ENCODE measurements at regions not wholly inside any gene's neighbourhood (a gene's known extent, or its start where the extent isn't known, plus 50 kb on each side); places are given as distances from the start of the nearest gene placed in this dataset.

DNA sequence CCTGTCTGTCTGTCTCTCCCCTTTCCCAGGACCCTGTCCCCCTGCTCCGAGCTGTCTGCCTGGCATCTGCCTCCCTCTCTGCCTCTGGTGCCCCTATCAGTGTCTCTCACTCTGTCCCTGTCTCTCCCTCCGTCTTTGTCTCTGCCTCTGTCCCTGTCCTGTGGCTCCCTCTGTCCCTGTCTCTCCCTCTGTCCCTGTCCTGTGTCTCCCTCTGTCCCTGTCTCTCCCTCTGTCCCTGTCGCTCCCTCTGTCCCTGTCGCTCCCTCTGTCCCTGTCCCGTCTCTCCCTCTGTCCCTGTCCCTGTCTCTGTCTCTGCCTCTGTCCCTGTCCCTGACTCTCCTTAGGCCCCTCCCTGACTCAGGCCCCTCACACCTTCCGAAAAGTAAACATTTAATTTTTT is 75.0 kb upstream of the PAX2 start:
- Histone ChIP-seq H3K4me1 (ENCODE audit: control insufficient read depth, insufficient read depth, low read length) (no peaks in the 10 kb centered on the region), H3K9ac (ENCODE audit: low read depth, low read length) (no peak overlapping the region), H3K27me3 (ENCODE audit: control insufficient read depth, insufficient read depth, low read length) (peaks cover 71% of the 10 kb centered on the region), H3K4me2 (ENCODE audit: low read length) (no peak overlapping the region), H3K9me3 (replicated peaks; ENCODE audit: low read length) (no peaks in the 10 kb centered on the region), H3K36me3 (ENCODE audit: insufficient read depth, low read length) (no peaks in the 10 kb centered on the region), H3K4me3 (ENCODE audit: low read length) (no peak overlapping the region)

DNA sequence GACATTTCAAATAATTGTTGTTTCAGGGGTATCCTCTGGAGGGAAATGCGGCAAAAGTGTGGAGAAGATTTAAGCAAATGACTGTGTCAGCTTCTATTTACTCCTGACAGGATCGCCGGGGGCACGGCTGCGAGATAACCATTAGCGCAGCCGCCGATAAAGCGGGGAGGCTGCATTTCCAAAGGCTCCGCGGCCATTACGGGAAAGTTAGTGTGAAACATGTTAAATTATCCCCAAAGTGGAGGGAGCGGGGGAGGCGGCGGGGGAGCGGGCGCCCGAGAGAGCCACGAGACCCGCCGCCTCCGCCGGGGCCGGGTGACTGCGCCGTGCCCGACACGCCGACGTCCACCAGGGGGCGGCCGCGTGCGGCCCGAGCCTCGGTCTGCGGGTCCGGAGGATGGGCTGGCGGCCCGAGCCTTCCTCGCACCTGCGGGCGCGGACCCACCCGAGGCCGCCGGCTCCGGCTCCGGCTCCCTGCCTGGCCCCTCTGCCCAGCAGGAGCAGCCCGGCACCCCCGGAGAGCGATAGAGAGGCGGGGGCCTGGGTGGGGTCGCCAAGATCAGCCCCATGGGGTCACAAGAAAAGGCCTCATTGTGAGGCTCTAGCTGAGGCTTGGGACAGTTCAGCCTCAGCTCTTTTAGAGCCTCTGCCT is 74.4 kb upstream of the PAX2 start:
- Histone ChIP-seq H3K36me3 (ENCODE audit: insufficient read depth, low read length) (no peaks in the 10 kb centered on the region), H3K27me3 (ENCODE audit: control insufficient read depth, insufficient read depth, low read length) (peaks cover 74% of the 10 kb centered on the region), H3K4me3 (ENCODE audit: low read length) (no peak overlapping the region)

DNA sequence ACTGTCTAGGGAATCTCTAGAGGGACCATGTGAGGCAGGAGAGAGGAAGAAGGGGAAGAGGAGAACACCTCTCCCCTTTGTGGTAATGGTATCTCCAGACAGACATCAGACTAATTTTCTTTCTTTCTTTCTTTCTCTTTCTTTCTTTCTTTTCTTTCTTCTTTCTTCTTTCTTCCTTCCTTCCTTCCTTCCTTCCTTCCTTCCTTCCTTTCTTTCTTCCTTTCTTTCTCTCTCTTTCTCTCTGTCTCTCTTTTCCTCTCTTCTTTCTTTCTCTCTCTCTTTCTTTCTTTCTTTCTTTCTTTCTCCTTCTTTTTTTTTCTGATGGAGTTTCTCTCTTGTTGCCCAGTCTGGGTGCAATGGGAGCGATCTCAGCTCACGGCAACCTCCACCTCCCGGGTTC is 73.2 kb upstream of the PAX2 start:
- peaks cover 74% of the 10 kb centered on the region for H3K27me3 ChIP-seq (ENCODE audit: control insufficient read depth, insufficient read depth, low read length)
- H3K9ac ChIP-seq (ENCODE audit: low read depth, low read length), result no peak overlapping the region
- H3K4me2 ChIP-seq (ENCODE audit: low read length), result no peak overlapping the region
- H3K36me3 ChIP-seq (ENCODE audit: insufficient read depth, low read length), result no peaks in the 10 kb centered on the region
- H3K9me3 ChIP-seq (replicated peaks; ENCODE audit: low read length), result no peaks in the 10 kb centered on the region
- H3K4me3 ChIP-seq (ENCODE audit: low read length), result no peak overlapping the region
- no peaks in the 10 kb centered on the region for H3K4me1 ChIP-seq (ENCODE audit: control insufficient read depth, insufficient read depth, low read length)

More for the DNA sequence above, 74.4 kb upstream of the PAX2 start:
- H3K4me2 ChIP-seq (ENCODE audit: low read length), result peak overlapping the region; percentile 47
- no peaks in the 10 kb centered on the region for H3K9me3 ChIP-seq (replicated peaks; ENCODE audit: low read length)
- H3K4me1 ChIP-seq (ENCODE audit: control insufficient read depth, insufficient read depth, low read length), result no peaks in the 10 kb centered on the region
- no peak overlapping the region for H3K9ac ChIP-seq (ENCODE audit: low read depth, low read length)

DNA sequence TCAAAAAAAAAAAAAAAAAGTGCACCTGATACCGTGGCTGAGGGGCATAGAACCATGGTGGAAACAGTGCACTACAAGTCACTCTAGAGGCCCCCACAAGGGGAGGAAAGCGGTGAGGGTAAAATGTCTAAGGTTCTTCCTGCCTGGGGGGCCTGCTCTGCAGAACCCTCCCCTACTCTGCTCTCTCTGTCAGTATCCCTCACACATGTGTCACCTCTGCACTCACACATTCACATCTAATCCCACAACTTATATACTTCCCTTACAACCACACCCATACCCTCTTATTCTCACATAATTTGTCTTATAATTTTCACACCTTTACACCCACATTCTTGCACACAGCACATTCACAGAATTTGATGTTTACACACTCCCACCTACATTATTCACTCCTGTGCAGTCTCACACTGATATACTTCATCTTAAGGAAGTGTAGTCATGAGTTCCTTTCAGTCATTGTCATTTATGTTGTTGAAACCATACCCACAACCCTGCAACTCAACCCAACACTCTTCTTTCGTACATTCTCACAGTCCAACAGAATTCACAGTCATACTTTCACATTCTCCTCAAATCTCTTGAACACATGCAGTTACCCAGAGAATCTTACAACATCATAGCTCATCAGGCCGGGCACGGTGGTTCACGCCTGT is 68.0 kb upstream of the PAX2 start:
- no peaks in the 10 kb centered on the region for H3K9me3 ChIP-seq (replicated peaks; ENCODE audit: low read length)

DNA sequence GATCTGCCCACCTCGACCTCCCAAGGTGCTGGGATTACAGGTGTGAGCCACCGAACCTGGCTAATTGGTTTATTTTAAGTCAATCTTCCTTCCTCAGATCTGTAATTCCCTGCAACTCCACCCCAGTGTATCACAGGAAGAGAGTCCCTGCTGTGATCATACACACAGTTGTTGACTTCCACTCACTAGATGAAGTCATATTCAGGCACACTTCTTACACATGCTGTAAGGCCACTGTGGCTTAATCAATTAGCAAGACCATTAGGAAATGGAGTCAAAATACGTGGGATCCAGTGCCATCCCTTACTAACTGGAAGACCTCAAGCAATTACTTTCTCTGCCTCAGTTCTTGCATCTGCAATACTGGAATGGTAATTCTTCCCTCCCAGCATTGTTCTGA is 66.1 kb upstream of the PAX2 start:
- Histone ChIP-seq H3K9me3 (replicated peaks; ENCODE audit: low read length) (no peaks in the 10 kb centered on the region), H3K27me3 (ENCODE audit: control insufficient read depth, insufficient read depth, low read length) (peaks cover 57% of the 10 kb centered on the region), H3K4me1 (ENCODE audit: control insufficient read depth, insufficient read depth, low read length) (no peaks in the 10 kb centered on the region), H3K4me2 (ENCODE audit: low read length) (no peak overlapping the region), H3K4me3 (ENCODE audit: low read length) (no peak overlapping the region), H3K9ac (ENCODE audit: low read depth, low read length) (no peak overlapping the region), H3K36me3 (ENCODE audit: insufficient read depth, low read length) (no peaks in the 10 kb centered on the region)

More for the DNA sequence above, 68.0 kb upstream of the PAX2 start:
- H3K4me1 ChIP-seq (ENCODE audit: control insufficient read depth, insufficient read depth, low read length), result no peaks in the 10 kb centered on the region
- H3K4me2 ChIP-seq (ENCODE audit: low read length), result no peak overlapping the region
- H3K9ac ChIP-seq (ENCODE audit: low read depth, low read length), result no peak overlapping the region
- no peaks in the 10 kb centered on the region for H3K36me3 ChIP-seq (ENCODE audit: insufficient read depth, low read length)
- H3K4me3 ChIP-seq (ENCODE audit: low read length), result no peak overlapping the region
- peaks cover 58% of the 10 kb centered on the region for H3K27me3 ChIP-seq (ENCODE audit: control insufficient read depth, insufficient read depth, low read length)

DNA sequence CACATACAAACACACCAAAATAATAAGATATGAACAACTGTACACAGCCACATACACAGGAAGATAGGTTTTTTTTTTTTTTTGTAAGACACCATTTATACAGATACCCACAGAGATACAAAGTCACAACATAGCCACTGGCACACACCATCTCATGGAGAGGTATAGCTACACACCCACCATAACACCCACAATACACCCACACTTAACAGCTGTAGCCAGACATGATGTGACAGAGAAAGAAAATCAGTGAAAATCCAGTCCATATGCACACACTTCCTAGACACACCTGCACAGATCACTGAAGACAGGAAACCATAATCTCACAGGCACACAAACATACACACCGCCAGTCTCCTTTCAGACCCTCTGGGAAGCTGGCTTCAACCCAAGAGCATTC is 62.4 kb upstream of the PAX2 start:
- Histone ChIP-seq H3K4me1 (ENCODE audit: control insufficient read depth, insufficient read depth, low read length) (no peaks in the 10 kb centered on the region), H3K4me2 (ENCODE audit: low read length) (no peak overlapping the region), H3K4me3 (ENCODE audit: low read length) (no peak overlapping the region), H3K27me3 (ENCODE audit: control insufficient read depth, insufficient read depth, low read length) (peaks cover 80% of the 10 kb centered on the region), H3K36me3 (ENCODE audit: insufficient read depth, low read length) (no peaks in the 10 kb centered on the region), H3K9me3 (replicated peaks; ENCODE audit: low read length) (no peaks in the 10 kb centered on the region), H3K9ac (ENCODE audit: low read depth, low read length) (no peak overlapping the region)

DNA sequence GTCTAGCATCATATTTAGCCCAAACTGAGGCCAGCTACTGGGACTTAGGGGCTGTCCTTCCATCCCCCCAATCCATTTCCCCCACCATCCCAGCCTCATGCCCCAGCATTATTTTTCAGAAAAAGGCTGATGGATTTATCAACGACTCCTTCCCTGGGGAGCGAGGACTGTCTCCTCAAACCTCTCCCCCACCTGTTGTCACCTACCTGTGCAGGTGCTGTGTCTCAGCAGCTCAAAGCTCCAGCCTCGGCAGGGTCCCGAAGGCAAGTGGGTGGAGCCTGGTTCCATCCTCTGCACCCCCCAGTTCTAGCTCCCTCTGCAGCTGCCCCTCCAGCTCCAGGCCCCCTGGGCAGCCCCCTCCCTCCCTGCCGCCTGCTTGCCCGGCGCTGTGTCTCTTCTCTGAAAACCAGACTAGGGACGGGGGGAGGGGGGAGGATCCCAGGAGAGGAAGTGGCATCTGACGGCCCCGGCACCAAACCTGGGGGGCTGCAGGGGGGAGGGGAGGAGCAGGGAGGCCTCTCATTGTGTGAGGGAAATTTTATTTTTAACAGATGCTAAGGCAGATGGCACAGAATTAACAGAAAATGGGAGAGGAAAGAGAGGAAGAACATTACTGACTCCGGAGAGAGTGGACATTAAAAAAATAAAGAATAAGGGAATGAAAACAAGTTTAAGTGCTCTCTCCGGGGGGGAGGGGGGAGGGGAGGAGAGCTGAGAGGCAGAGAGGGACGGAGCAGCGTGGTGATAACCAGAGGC is 61.7 kb upstream of the PAX2 start:
- no peak overlapping the region for H3K9ac ChIP-seq (ENCODE audit: low read depth, low read length)
- H3K9me3 ChIP-seq (replicated peaks; ENCODE audit: low read length), result no peaks in the 10 kb centered on the region
- H3K4me1 ChIP-seq (ENCODE audit: control insufficient read depth, insufficient read depth, low read length), result no peaks in the 10 kb centered on the region
- no peak overlapping the region for H3K4me3 ChIP-seq (ENCODE audit: low read length)
- H3K36me3 ChIP-seq (ENCODE audit: insufficient read depth, low read length), result no peaks in the 10 kb centered on the region
- no peak overlapping the region for H3K4me2 ChIP-seq (ENCODE audit: low read length)
- peaks cover 81% of the 10 kb centered on the region for H3K27me3 ChIP-seq (ENCODE audit: control insufficient read depth, insufficient read depth, low read length)

DNA sequence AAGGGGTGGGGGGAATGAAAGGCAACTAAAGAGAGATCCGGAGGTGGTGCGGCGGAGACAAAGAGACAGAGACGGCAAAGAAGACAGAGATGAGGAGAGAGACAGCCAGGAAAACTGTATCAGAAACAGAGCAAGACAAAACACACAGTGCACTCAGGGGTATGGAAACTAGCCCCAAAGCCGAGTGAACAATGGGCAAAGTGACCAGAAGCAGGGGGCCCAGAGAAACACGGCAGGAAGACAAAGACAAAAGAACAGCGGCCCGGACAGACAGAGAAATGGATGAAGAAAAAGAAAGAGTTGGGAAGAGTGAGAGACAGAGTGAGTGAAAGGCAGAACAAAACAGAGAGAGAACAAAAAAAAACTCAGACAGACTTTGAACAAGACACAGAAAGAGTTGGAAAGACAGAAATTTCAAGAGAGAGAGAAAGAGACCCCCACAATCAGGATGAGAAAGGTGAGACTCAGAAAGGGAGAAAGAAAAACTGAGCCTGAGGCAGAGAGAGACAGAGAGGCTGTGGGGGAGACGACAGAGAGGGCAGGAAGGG is 60.6 kb upstream of the PAX2 start:
- H3K4me2 ChIP-seq (ENCODE audit: low read length), result no peak overlapping the region
- H3K4me1 ChIP-seq (ENCODE audit: control insufficient read depth, insufficient read depth, low read length), result no peaks in the 10 kb centered on the region
- no peaks in the 10 kb centered on the region for H3K36me3 ChIP-seq (ENCODE audit: insufficient read depth, low read length)
- H3K27me3 ChIP-seq (ENCODE audit: control insufficient read depth, insufficient read depth, low read length), result peaks cover 87% of the 10 kb centered on the region
- H3K9ac ChIP-seq (ENCODE audit: low read depth, low read length), result no peak overlapping the region
- no peak overlapping the region for H3K4me3 ChIP-seq (ENCODE audit: low read length)
- H3K9me3 ChIP-seq (replicated peaks; ENCODE audit: low read length), result no peaks in the 10 kb centered on the region

DNA sequence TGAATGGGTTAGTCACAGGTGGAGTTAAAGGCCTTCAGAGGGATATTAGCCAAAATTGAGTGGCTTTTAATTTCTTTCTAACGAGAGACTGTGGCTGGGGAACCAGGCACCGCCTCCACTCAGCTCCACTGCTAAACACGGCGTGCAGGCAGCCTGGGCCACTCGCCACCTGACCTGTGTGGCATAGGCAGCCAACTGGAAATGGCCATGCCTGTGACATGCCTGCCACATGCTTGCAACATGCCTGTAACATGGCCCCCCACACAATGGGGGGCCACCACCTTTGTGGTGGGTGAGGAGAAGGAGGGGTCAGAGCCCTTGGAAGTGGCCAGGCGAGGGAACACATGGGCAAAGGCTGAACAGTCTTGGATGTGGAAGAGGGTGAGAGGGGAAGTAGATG is 60.1 kb upstream of the PAX2 start:
- H3K4me1 ChIP-seq (ENCODE audit: control insufficient read depth, insufficient read depth, low read length), result no peaks in the 10 kb centered on the region
- H3K4me3 ChIP-seq (ENCODE audit: low read length), result no peak overlapping the region
- H3K36me3 ChIP-seq (ENCODE audit: insufficient read depth, low read length), result no peaks in the 10 kb centered on the region
- H3K9ac ChIP-seq (ENCODE audit: low read depth, low read length), result no peak overlapping the region
- no peaks in the 10 kb centered on the region for H3K9me3 ChIP-seq (replicated peaks; ENCODE audit: low read length)
- H3K27me3 ChIP-seq (ENCODE audit: control insufficient read depth, insufficient read depth, low read length), result peaks cover 87% of the 10 kb centered on the region
- H3K4me2 ChIP-seq (ENCODE audit: low read length), result no peak overlapping the region

DNA sequence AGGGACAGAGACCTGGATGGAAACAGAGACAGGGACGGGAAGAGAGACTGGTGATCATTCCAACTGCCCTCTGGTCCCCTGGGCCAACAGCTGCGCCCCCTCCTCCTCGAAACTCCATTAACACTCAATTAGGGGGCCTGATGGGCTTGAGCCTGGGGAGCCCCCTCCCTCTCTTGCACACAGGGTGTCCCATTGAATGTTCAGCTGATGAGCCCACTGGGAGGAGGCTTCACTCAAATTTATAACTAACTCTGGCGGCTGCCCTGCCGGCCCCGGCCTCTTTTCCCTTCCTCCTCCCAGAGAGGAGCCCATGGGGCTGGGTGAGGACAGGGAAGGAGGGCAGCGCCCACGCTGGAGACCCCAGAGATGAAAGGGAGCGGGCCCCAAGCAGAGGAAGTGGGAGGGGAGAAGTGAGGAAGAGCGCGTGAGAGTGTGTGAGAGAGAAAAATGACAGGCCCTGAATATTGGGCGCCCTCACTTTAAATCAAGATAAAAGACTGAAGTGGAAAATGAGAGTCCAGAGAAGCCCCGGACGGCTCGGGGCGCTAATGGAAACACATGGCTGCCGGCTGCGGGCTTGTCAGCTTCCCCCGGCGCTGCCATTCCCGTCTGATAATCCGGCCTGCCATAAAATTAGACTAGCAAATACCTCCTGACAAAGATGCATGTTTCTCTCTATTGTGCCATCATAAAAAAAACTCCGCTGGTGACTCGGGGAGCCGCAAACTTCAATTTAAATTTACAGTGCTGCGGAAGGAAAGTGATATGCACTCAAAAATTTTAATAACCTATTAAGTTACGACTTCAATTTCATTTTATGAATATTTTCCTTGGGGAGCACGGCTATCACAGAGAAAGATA is 58.0 kb upstream of the PAX2 start:
- H3K4me3 ChIP-seq (ENCODE audit: low read length), result no peak overlapping the region
- no peaks in the 10 kb centered on the region for H3K36me3 ChIP-seq (ENCODE audit: insufficient read depth, low read length)
- no peak overlapping the region for H3K4me2 ChIP-seq (ENCODE audit: low read length)
- H3K4me1 ChIP-seq (ENCODE audit: control insufficient read depth, insufficient read depth, low read length), result no peaks in the 10 kb centered on the region
- no peak overlapping the region for H3K9ac ChIP-seq (ENCODE audit: low read depth, low read length)
- H3K9me3 ChIP-seq (replicated peaks; ENCODE audit: low read length), result no peaks in the 10 kb centered on the region
- H3K27me3 ChIP-seq (ENCODE audit: control insufficient read depth, insufficient read depth, low read length), result peaks cover 86% of the 10 kb centered on the region

DNA sequence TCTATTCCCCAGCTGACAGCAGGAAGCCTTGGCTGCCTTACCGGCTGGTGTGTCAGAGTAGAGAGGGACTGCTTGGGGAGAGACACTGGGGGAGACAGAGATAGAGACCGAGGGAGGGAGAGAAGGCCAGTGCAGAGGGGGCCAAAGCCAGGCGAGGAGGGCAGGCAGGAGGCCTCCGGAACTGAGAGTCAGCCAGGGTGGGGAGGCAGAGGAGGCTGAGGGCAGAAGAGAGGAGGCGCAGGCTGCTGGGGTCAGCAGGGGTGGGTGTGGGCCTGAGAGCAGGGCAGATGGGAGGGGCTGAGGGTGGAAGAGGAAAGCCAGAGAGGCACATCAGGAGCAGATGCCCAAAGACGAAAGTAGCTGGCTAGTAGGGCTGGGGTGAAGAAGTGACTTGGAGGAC is 57.2 kb upstream of the PAX2 start:
- H3K36me3 ChIP-seq (ENCODE audit: insufficient read depth, low read length), result no peaks in the 10 kb centered on the region
- peaks cover 78% of the 10 kb centered on the region for H3K27me3 ChIP-seq (ENCODE audit: control insufficient read depth, insufficient read depth, low read length)
- H3K4me1 ChIP-seq (ENCODE audit: control insufficient read depth, insufficient read depth, low read length), result no peaks in the 10 kb centered on the region
- no peaks in the 10 kb centered on the region for H3K9me3 ChIP-seq (replicated peaks; ENCODE audit: low read length)
- no peak overlapping the region for H3K9ac ChIP-seq (ENCODE audit: low read depth, low read length)
- H3K4me2 ChIP-seq (ENCODE audit: low read length), result no peak overlapping the region
- no peak overlapping the region for H3K4me3 ChIP-seq (ENCODE audit: low read length)
